ENCODE measurements at regions not wholly inside any gene's neighbourhood (a gene's known extent, or its start where the extent isn't known, plus 50 kb on each side); places are given as distances from the start of the nearest gene placed in this dataset.

- no peaks in the 10 kb centered on the region for H3K4me1 Mint-ChIP-seq (ENCODE audit: low read depth)
Measured at GRCh38 chr7:118572604-118573003, 348.1 kb downstream of the ANKRD7 start.

GRCh38 chr7:118573085-118573484, 348.6 kb downstream of the ANKRD7 start:
- Mint-ChIP-seq H3K9me3 (no peaks in the 10 kb centered on the region), H3K4me1 (ENCODE audit: low read depth) (no peaks in the 10 kb centered on the region), H3K36me3 (ENCODE audit: insufficient read depth) (no peaks in the 10 kb centered on the region), H3K27me3 (ENCODE audit: low read depth) (no peaks in the 10 kb centered on the region), H3K4me3 (no peak overlapping the region)
- no peak for ATAC-seq
- no peak for DNase-seq

More at GRCh38 chr7:118572604-118573003, 348.1 kb downstream of the ANKRD7 start:
- no peaks in the 10 kb centered on the region for H3K36me3 Mint-ChIP-seq (ENCODE audit: insufficient read depth)
- H3K9me3 Mint-ChIP-seq, result no peaks in the 10 kb centered on the region
- no peak overlapping the region for H3K4me3 Mint-ChIP-seq
- DNase-seq (no peak), ATAC-seq (no peak)
- H3K27me3 Mint-ChIP-seq (ENCODE audit: low read depth), result no peaks in the 10 kb centered on the region

- H3K9me3 Mint-ChIP-seq, result no peaks in the 10 kb centered on the region
Measured at GRCh38 chr7:118575393-118575948, 351.0 kb downstream of the ANKRD7 start.

GRCh38 chr7:118580743-118581382, 356.4 kb downstream of the ANKRD7 start:
- ATAC-seq (no peak), DNase-seq (no peak)
- no peaks in the 10 kb centered on the region for H3K27me3 Mint-ChIP-seq (ENCODE audit: low read depth)
- no peaks in the 10 kb centered on the region for H3K36me3 Mint-ChIP-seq (ENCODE audit: insufficient read depth)
- no peak overlapping the region for H3K4me3 Mint-ChIP-seq
- no peaks in the 10 kb centered on the region for H3K4me1 Mint-ChIP-seq (ENCODE audit: low read depth)
- no peaks in the 10 kb centered on the region for H3K9me3 Mint-ChIP-seq

More at GRCh38 chr7:118575393-118575948, 351.0 kb downstream of the ANKRD7 start:
- Mint-ChIP-seq H3K27me3 (ENCODE audit: low read depth) (no peaks in the 10 kb centered on the region), H3K36me3 (ENCODE audit: insufficient read depth) (no peaks in the 10 kb centered on the region), H3K4me3 (no peak overlapping the region), H3K4me1 (ENCODE audit: low read depth) (no peaks in the 10 kb centered on the region)
- ATAC-seq (no peak), DNase-seq (no peak)

GRCh38 chr7:118583641-118584040, 359.1 kb downstream of the ANKRD7 start:
- H3K4me1 Mint-ChIP-seq (ENCODE audit: low read depth), result no peaks in the 10 kb centered on the region
- DNase-seq (no peak), ATAC-seq (no peak)
- H3K27me3 Mint-ChIP-seq (ENCODE audit: low read depth), result no peaks in the 10 kb centered on the region
- no peaks in the 10 kb centered on the region for H3K36me3 Mint-ChIP-seq (ENCODE audit: insufficient read depth)
- no peak overlapping the region for H3K4me3 Mint-ChIP-seq
- H3K9me3 Mint-ChIP-seq, result peaks cover 3% of the 10 kb centered on the region

GRCh38 chr7:118586248-118586647, 361.7 kb downstream of the ANKRD7 start:
- no peak for ATAC-seq
- H3K9me3 Mint-ChIP-seq, result peaks cover 12% of the 10 kb centered on the region
- H3K36me3 Mint-ChIP-seq (ENCODE audit: insufficient read depth), result no peaks in the 10 kb centered on the region
- no peak for DNase-seq
- H3K4me3 Mint-ChIP-seq, result no peak overlapping the region
- H3K27me3 Mint-ChIP-seq (ENCODE audit: low read depth), result no peaks in the 10 kb centered on the region
- H3K4me1 Mint-ChIP-seq (ENCODE audit: low read depth), result no peaks in the 10 kb centered on the region

GRCh38 chr7:118590107-118590506, 365.6 kb downstream of the ANKRD7 start:
- Mint-ChIP-seq H3K9me3 (peaks cover 12% of the 10 kb centered on the region), H3K4me3 (no peak overlapping the region), H3K4me1 (ENCODE audit: low read depth) (no peaks in the 10 kb centered on the region), H3K36me3 (ENCODE audit: insufficient read depth) (no peaks in the 10 kb centered on the region), H3K27me3 (ENCODE audit: low read depth) (no peaks in the 10 kb centered on the region)
- DNase-seq (no peak), ATAC-seq (no peak)

GRCh38 chr7:118602090-118602489, 377.6 kb downstream of the ANKRD7 start:
- no peak for DNase-seq
- H3K27me3 Mint-ChIP-seq (ENCODE audit: low read depth), result no peaks in the 10 kb centered on the region
- H3K4me3 Mint-ChIP-seq, result no peak overlapping the region
- no peak for ATAC-seq
- H3K4me1 Mint-ChIP-seq (ENCODE audit: low read depth), result no peaks in the 10 kb centered on the region
- peaks cover 4% of the 10 kb centered on the region for H3K9me3 Mint-ChIP-seq
- H3K36me3 Mint-ChIP-seq (ENCODE audit: insufficient read depth), result no peaks in the 10 kb centered on the region

GRCh38 chr7:118606602-118607001, 382.1 kb downstream of the ANKRD7 start:
- Mint-ChIP-seq H3K9me3 (no peaks in the 10 kb centered on the region), H3K36me3 (ENCODE audit: insufficient read depth) (no peaks in the 10 kb centered on the region), H3K27me3 (ENCODE audit: low read depth) (no peaks in the 10 kb centered on the region), H3K4me3 (no peak overlapping the region), H3K4me1 (ENCODE audit: low read depth) (no peaks in the 10 kb centered on the region)
- no peak for DNase-seq
- ATAC-seq, result no peak

GRCh38 chr7:118609207-118609606, 384.7 kb downstream of the ANKRD7 start:
- no peaks in the 10 kb centered on the region for H3K27me3 Mint-ChIP-seq (ENCODE audit: low read depth)
- DNase-seq, result no peak
- ATAC-seq, result no peak
- no peaks in the 10 kb centered on the region for H3K4me1 Mint-ChIP-seq (ENCODE audit: low read depth)
- H3K36me3 Mint-ChIP-seq (ENCODE audit: insufficient read depth), result no peaks in the 10 kb centered on the region
- no peaks in the 10 kb centered on the region for H3K9me3 Mint-ChIP-seq
- no peak overlapping the region for H3K4me3 Mint-ChIP-seq

- H3K36me3 Mint-ChIP-seq (ENCODE audit: insufficient read depth), result no peaks in the 10 kb centered on the region
- no peaks in the 10 kb centered on the region for H3K27me3 Mint-ChIP-seq (ENCODE audit: low read depth)
- DNase-seq (no peak), ATAC-seq (no peak)
- peaks cover 3% of the 10 kb centered on the region for H3K9me3 Mint-ChIP-seq
- no peaks in the 10 kb centered on the region for H3K4me1 Mint-ChIP-seq (ENCODE audit: low read depth)
- no peak overlapping the region for H3K4me3 Mint-ChIP-seq
Measured at GRCh38 chr7:118615681-118616080, 391.2 kb downstream of the ANKRD7 start.

- Mint-ChIP-seq H3K9me3 (no peaks in the 10 kb centered on the region), H3K27me3 (ENCODE audit: low read depth) (no peaks in the 10 kb centered on the region)
Measured at GRCh38 chr7:118621810-118622360, 397.4 kb downstream of the ANKRD7 start.

GRCh38 chr7:118626739-118627138, 402.2 kb downstream of the ANKRD7 start:
- H3K4me3 Mint-ChIP-seq, result no peak overlapping the region
- ATAC-seq (no peak), DNase-seq (no peak)
- H3K36me3 Mint-ChIP-seq (ENCODE audit: insufficient read depth), result no peaks in the 10 kb centered on the region
- no peaks in the 10 kb centered on the region for H3K27me3 Mint-ChIP-seq (ENCODE audit: low read depth)
- H3K9me3 Mint-ChIP-seq, result no peaks in the 10 kb centered on the region
- H3K4me1 Mint-ChIP-seq (ENCODE audit: low read depth), result no peaks in the 10 kb centered on the region

More at GRCh38 chr7:118621810-118622360, 397.4 kb downstream of the ANKRD7 start:
- Mint-ChIP-seq H3K4me3 (no peak overlapping the region), H3K36me3 (ENCODE audit: insufficient read depth) (no peaks in the 10 kb centered on the region), H3K4me1 (ENCODE audit: low read depth) (no peaks in the 10 kb centered on the region)
- no peak for DNase-seq
- ATAC-seq, result no peak

GRCh38 chr7:118627467-118627866, 403.0 kb downstream of the ANKRD7 start:
- Mint-ChIP-seq H3K4me1 (ENCODE audit: low read depth) (no peaks in the 10 kb centered on the region), H3K4me3 (no peak overlapping the region), H3K36me3 (ENCODE audit: insufficient read depth) (no peaks in the 10 kb centered on the region), H3K9me3 (no peaks in the 10 kb centered on the region), H3K27me3 (ENCODE audit: low read depth) (no peaks in the 10 kb centered on the region)
- DNase-seq (no peak), ATAC-seq (no peak)

- Mint-ChIP-seq H3K9me3 (peaks cover 4% of the 10 kb centered on the region), H3K4me1 (ENCODE audit: low read depth) (no peaks in the 10 kb centered on the region), H3K27me3 (ENCODE audit: low read depth) (no peaks in the 10 kb centered on the region), H3K4me3 (no peak overlapping the region), H3K36me3 (ENCODE audit: insufficient read depth) (no peaks in the 10 kb centered on the region)
- ATAC-seq, result no peak
- DNase-seq, result no peak
Measured at GRCh38 chr7:118629898-118630438, 405.5 kb downstream of the ANKRD7 start.
